ENCODE measurements at regions not wholly inside any gene's neighbourhood (a gene's known extent, or its start where the extent isn't known, plus 50 kb on each side); places are given as distances from the start of the nearest gene placed in this dataset.

- Histone ChIP-seq H3K14ac (ENCODE audit: low read length) (no peak overlapping the region), H3K27ac (ENCODE audit: low read depth, low read length) (no peak overlapping the region), H3K79me1 (ENCODE audit: low read length) (no peaks in the 10 kb centered on the region), H3K9me3 (ENCODE audit: insufficient read depth, low read depth, low read length) (no peaks in the 10 kb centered on the region), H4K91ac (ENCODE audit: low read depth, low read length) (no peak overlapping the region), H3K4me1 (ENCODE audit: control insufficient read depth in 1 of 2, insufficient read depth in 2 of 2, low read length in 2 of 2) (no peaks in the 10 kb centered on the region), H3K36me3 (ENCODE audit: control insufficient read depth in 1 of 2, insufficient read depth in 2 of 2, low read length in 2 of 2) (no peaks in the 10 kb centered on the region), H3K4ac (ENCODE audit: low read depth, low read length) (no peak overlapping the region), H2BK120ac (ENCODE audit: insufficient read depth, low read length, poor library complexity) (no peak overlapping the region), H3K4me3 (ENCODE audit: low read depth, low read length) (no peak overlapping the region), H3K27me3 (ENCODE audit: insufficient read depth, low read length) (no peaks in the 10 kb centered on the region), H3K79me2 (ENCODE audit: control insufficient read depth, insufficient read depth, low read length, poor library complexity) (no peaks in the 10 kb centered on the region), H4K12ac (ENCODE audit: low read depth, low read length) (no peak overlapping the region), H3K4me2 (ENCODE audit: low read length) (no peak overlapping the region), H2BK12ac (ENCODE audit: low read length) (no peak overlapping the region), H3K18ac (ENCODE audit: low read length) (no peak overlapping the region), H3K23ac (ENCODE audit: low read length) (no peak overlapping the region), H2BK5ac (ENCODE audit: low read depth, low read length, poor library complexity) (no peak overlapping the region), H2AK5ac (ENCODE audit: low read length) (no peak overlapping the region), H4K8ac (ENCODE audit: low read depth, low read length) (no peak overlapping the region), H2AFZ (ENCODE audit: insufficient read depth, low read length, poor library complexity) (no peak overlapping the region), H3K9ac (ENCODE audit: low read length) (no peak overlapping the region)
- DNase-seq, result no peak
- WGBS (ENCODE audit: extremely low coverage, insufficient coverage, insufficient read length), result no CpG with 5 or more reads among the region's 7 CpGs
These were observed 210.2 kb upstream of the ISL1 start for GRCh38 chr5:51172903-51173626.

GRCh38 chr5:51181208-51181894 lies 201.9 kb upstream of the ISL1 start:
- no peaks in the 10 kb centered on the region for H3K9me3 ChIP-seq (ENCODE audit: insufficient read depth, low read depth, low read length)
- no peaks in the 10 kb centered on the region for H3K4me1 ChIP-seq (ENCODE audit: control insufficient read depth in 1 of 2, insufficient read depth in 2 of 2, low read length in 2 of 2)
- no peak overlapping the region for H2BK5ac ChIP-seq (ENCODE audit: low read depth, low read length, poor library complexity)
- no peak overlapping the region for H3K4me3 ChIP-seq (ENCODE audit: low read depth, low read length)
- DNase-seq, result no peak
- no peak overlapping the region for H2BK12ac ChIP-seq (ENCODE audit: low read length)
- no peak overlapping the region for H3K14ac ChIP-seq (ENCODE audit: low read length)
- H2AFZ ChIP-seq (ENCODE audit: insufficient read depth, low read length, poor library complexity), result no peak overlapping the region
- no peaks in the 10 kb centered on the region for H3K79me2 ChIP-seq (ENCODE audit: control insufficient read depth, insufficient read depth, low read length, poor library complexity)
- no peak overlapping the region for H3K4me2 ChIP-seq (ENCODE audit: low read length)
- no peak overlapping the region for H4K91ac ChIP-seq (ENCODE audit: low read depth, low read length)
- H3K79me1 ChIP-seq (ENCODE audit: low read length), result no peaks in the 10 kb centered on the region
- no CpG with 5 or more reads among the region's 3 CpGs for WGBS (ENCODE audit: extremely low coverage, insufficient coverage, insufficient read length)
- H3K23ac ChIP-seq (ENCODE audit: low read length), result no peak overlapping the region
- no peak overlapping the region for H3K4ac ChIP-seq (ENCODE audit: low read depth, low read length)
- H3K18ac ChIP-seq (ENCODE audit: low read length), result no peak overlapping the region
- H3K36me3 ChIP-seq (ENCODE audit: control insufficient read depth in 1 of 2, insufficient read depth in 2 of 2, low read length in 2 of 2), result no peaks in the 10 kb centered on the region
- no peak overlapping the region for H2BK120ac ChIP-seq (ENCODE audit: insufficient read depth, low read length, poor library complexity)
- H3K9ac ChIP-seq (ENCODE audit: low read length), result no peak overlapping the region
- H2AK5ac ChIP-seq (ENCODE audit: low read length), result no peak overlapping the region
- no peak overlapping the region for H3K27ac ChIP-seq (ENCODE audit: low read depth, low read length)
- no peak overlapping the region for H4K12ac ChIP-seq (ENCODE audit: low read depth, low read length)
- no peaks in the 10 kb centered on the region for H3K27me3 ChIP-seq (ENCODE audit: insufficient read depth, low read length)
- no peak overlapping the region for H4K8ac ChIP-seq (ENCODE audit: low read depth, low read length)

GRCh38 chr5:51185850-51186329 lies 197.4 kb upstream of the ISL1 start:
- DNase-seq, result no peak
- no peak overlapping the region for H3K14ac ChIP-seq (ENCODE audit: low read length)
- peaks cover 0 to 4% of the 10 kb centered on the region in 2 experiments for H3K4me1 ChIP-seq (ENCODE audit: control insufficient read depth in 1 of 2, insufficient read depth in 2 of 2, low read length in 2 of 2)
- no peak overlapping the region for H2BK12ac ChIP-seq (ENCODE audit: low read length)
- no peak overlapping the region for H3K4me3 ChIP-seq (ENCODE audit: low read depth, low read length)
- no peak overlapping the region for H2AK5ac ChIP-seq (ENCODE audit: low read length)
- no peak overlapping the region for H4K91ac ChIP-seq (ENCODE audit: low read depth, low read length)
- H3K27ac ChIP-seq (ENCODE audit: low read depth, low read length), result no peak overlapping the region
- no peak overlapping the region for H2BK120ac ChIP-seq (ENCODE audit: insufficient read depth, low read length, poor library complexity)
- no peak overlapping the region for H3K4ac ChIP-seq (ENCODE audit: low read depth, low read length)
- no peak overlapping the region for H2AFZ ChIP-seq (ENCODE audit: insufficient read depth, low read length, poor library complexity)
- no peaks in the 10 kb centered on the region for H3K9me3 ChIP-seq (ENCODE audit: insufficient read depth, low read depth, low read length)
- H3K36me3 ChIP-seq (ENCODE audit: control insufficient read depth in 1 of 2, insufficient read depth in 2 of 2, low read length in 2 of 2), result no peaks in the 10 kb centered on the region
- H4K8ac ChIP-seq (ENCODE audit: low read depth, low read length), result no peak overlapping the region
- H2BK5ac ChIP-seq (ENCODE audit: low read depth, low read length, poor library complexity), result no peak overlapping the region
- no peaks in the 10 kb centered on the region for H3K27me3 ChIP-seq (ENCODE audit: insufficient read depth, low read length)
- no peak overlapping the region for H3K9ac ChIP-seq (ENCODE audit: low read length)
- no peak overlapping the region for H4K12ac ChIP-seq (ENCODE audit: low read depth, low read length)
- no CpG with 5 or more reads among the region's 4 CpGs for WGBS (ENCODE audit: extremely low coverage, insufficient coverage, insufficient read length)
- H3K4me2 ChIP-seq (ENCODE audit: low read length), result no peak overlapping the region
- H3K79me1 ChIP-seq (ENCODE audit: low read length), result no peaks in the 10 kb centered on the region
- H3K79me2 ChIP-seq (ENCODE audit: control insufficient read depth, insufficient read depth, low read length, poor library complexity), result no peaks in the 10 kb centered on the region
- no peak overlapping the region for H3K18ac ChIP-seq (ENCODE audit: low read length)
- no peak overlapping the region for H3K23ac ChIP-seq (ENCODE audit: low read length)

GRCh38 chr5:51188001-51188591 lies 195.2 kb upstream of the ISL1 start:
- no peaks in the 10 kb centered on the region for H3K9me3 ChIP-seq (ENCODE audit: insufficient read depth, low read depth, low read length)
- H3K4me2 ChIP-seq (ENCODE audit: low read length), result no peak overlapping the region
- no peak overlapping the region for H2AK5ac ChIP-seq (ENCODE audit: low read length)
- H3K27me3 ChIP-seq (ENCODE audit: insufficient read depth, low read length), result no peaks in the 10 kb centered on the region
- no CpG with 5 or more reads among the region's 6 CpGs for WGBS (ENCODE audit: extremely low coverage, insufficient coverage, insufficient read length)
- H3K14ac ChIP-seq (ENCODE audit: low read length), result no peak overlapping the region
- no peaks in the 10 kb centered on the region for H3K79me1 ChIP-seq (ENCODE audit: low read length)
- H3K9ac ChIP-seq (ENCODE audit: low read length), result no peak overlapping the region
- no peak overlapping the region for H2BK12ac ChIP-seq (ENCODE audit: low read length)
- no peak overlapping the region for H4K12ac ChIP-seq (ENCODE audit: low read depth, low read length)
- H3K23ac ChIP-seq (ENCODE audit: low read length), result no peak overlapping the region
- peaks cover 0 to 4% of the 10 kb centered on the region in 2 experiments for H3K4me1 ChIP-seq (ENCODE audit: control insufficient read depth in 1 of 2, insufficient read depth in 2 of 2, low read length in 2 of 2)
- no peak overlapping the region for H3K4ac ChIP-seq (ENCODE audit: low read depth, low read length)
- H2BK5ac ChIP-seq (ENCODE audit: low read depth, low read length, poor library complexity), result no peak overlapping the region
- H3K36me3 ChIP-seq (ENCODE audit: control insufficient read depth in 1 of 2, insufficient read depth in 2 of 2, low read length in 2 of 2), result no peaks in the 10 kb centered on the region
- no peak overlapping the region for H3K18ac ChIP-seq (ENCODE audit: low read length)
- no peak for DNase-seq
- no peak overlapping the region for H4K91ac ChIP-seq (ENCODE audit: low read depth, low read length)
- H3K79me2 ChIP-seq (ENCODE audit: control insufficient read depth, insufficient read depth, low read length, poor library complexity), result no peaks in the 10 kb centered on the region
- no peak overlapping the region for H3K27ac ChIP-seq (ENCODE audit: low read depth, low read length)
- no peak overlapping the region for H2AFZ ChIP-seq (ENCODE audit: insufficient read depth, low read length, poor library complexity)
- no peak overlapping the region for H2BK120ac ChIP-seq (ENCODE audit: insufficient read depth, low read length, poor library complexity)
- no peak overlapping the region for H3K4me3 ChIP-seq (ENCODE audit: low read depth, low read length)
- H4K8ac ChIP-seq (ENCODE audit: low read depth, low read length), result no peak overlapping the region
